Ishikawa (cell line): ENCODE measurements at regions not wholly inside any gene's neighbourhood (a gene's known extent, or its start where the extent isn't known, plus 50 kb on each side); places are given as distances from the start of the nearest gene placed in this dataset.

ENCODE experiments used
- CEBPB ChIP-seq: IDR thresholded peaks from 2 replicates; pipeline ENCODE4 v1.6.1; 2012
- CREB1 ChIP-seq: IDR thresholded peaks from 2 replicates; pipeline ENCODE4 v1.6.1; 2012; ENCODE audit warnings: low read depth
- EGR1 ChIP-seq: IDR thresholded peaks from 2 replicates; pipeline ENCODE4 v1.6.1; 2012
- EP300 ChIP-seq: IDR thresholded peaks from 2 replicates; pipeline ENCODE4 v1.6.1; 2012; ENCODE audit warnings: borderline replicate concordance
- FOXM1 ChIP-seq: IDR thresholded peaks from 2 replicates; pipeline ENCODE4 v1.6.1; 2012; ENCODE audit warnings: low read depth, borderline replicate concordance
- MAX ChIP-seq: IDR thresholded peaks from 2 replicates; pipeline ENCODE4 v1.6.1; 2012
- NFIC ChIP-seq: IDR thresholded peaks from 2 replicates; pipeline ENCODE4 v1.6.1; 2012
- RAD21 ChIP-seq: IDR thresholded peaks from 2 replicates; pipeline ENCODE4 v1.6.1; 2012; ENCODE audit warnings: low read depth
- REST ChIP-seq: IDR thresholded peaks from 2 replicates; pipeline ENCODE4 v1.6.1; 2012; ENCODE audit warnings: low read depth, mild to moderate bottlenecking
- TAF1 ChIP-seq: IDR thresholded peaks from 2 replicates; pipeline ENCODE4 v1.6.1; 2012; ENCODE audit warnings: low read depth, mild to moderate bottlenecking
- TCF12 ChIP-seq: IDR thresholded peaks from 2 replicates; pipeline ENCODE4 v1.6.1; 2012; ENCODE audit warnings: low read depth
- TEAD4 ChIP-seq: IDR thresholded peaks from 2 replicates; pipeline ENCODE4 v1.6.1; 2012
- USF1 ChIP-seq: IDR thresholded peaks from 2 replicates; pipeline ENCODE4 v1.6.1; 2012
- YY1 ChIP-seq: IDR thresholded peaks from 2 replicates; pipeline ENCODE4 v1.6.1; 2012; ENCODE audit warnings: low read depth
- ZBTB7A ChIP-seq: IDR thresholded peaks from 2 replicates; pipeline ENCODE4 v1.6.1; 2012; ENCODE audit warnings: low read depth

- TF ChIP-seq EP300 (no peak), TCF12 (no peak), MAX (no peak), CEBPB (no peak), ZBTB7A (no peak), FOXM1 (no peak), EGR1 (no peak), CREB1 (no peak), REST (no peak), NFIC (no peak), TEAD4 (no peak), USF1 (no peak)
These were observed 328.1 kb downstream of the HINT1 start for GRCh38 chr5:130836729-130837649.

- no peak for TF ChIP-seq CEBPB
These were observed 349.8 kb downstream of the HINT1 start for GRCh38 chr5:130815246-130815645.

GRCh38 chr5:130808691-130809090 lies 356.4 kb downstream of the HINT1 start:
- TF ChIP-seq NFIC: no peak
- TF ChIP-seq TCF12: no peak
- TF ChIP-seq YY1: no peak
- TF ChIP-seq FOXM1: no peak
- no peak for TF ChIP-seq CEBPB
- TF ChIP-seq USF1: no peak
- TF ChIP-seq EP300: no peak
- TF ChIP-seq REST: no peak
- no peak for TF ChIP-seq RAD21
- no peak for TF ChIP-seq ZBTB7A
- TF ChIP-seq MAX: no peak

- no peak for TF ChIP-seq MAX
- TF ChIP-seq TEAD4: no peak
- no peak for TF ChIP-seq TCF12
- TF ChIP-seq YY1: no peak
- TF ChIP-seq ZBTB7A: no peak
- no peak for TF ChIP-seq CEBPB
- TF ChIP-seq REST: no peak
- TF ChIP-seq EP300: no peak
- TF ChIP-seq CREB1: no peak
- TF ChIP-seq RAD21: no peak
- no peak for TF ChIP-seq NFIC
- TF ChIP-seq USF1: no peak
- no peak for TF ChIP-seq TAF1
- no peak for TF ChIP-seq FOXM1
- TF ChIP-seq EGR1: no peak
These were observed 359.4 kb downstream of the HINT1 start for GRCh38 chr5:130805648-130806047.
